SK-N-SH treated with all-trans-retinoic acid at 6 μM for 48 hours (cell line): ENCODE measurements at regions not wholly inside any gene's neighbourhood (a gene's known extent, or its start where the extent isn't known, plus 50 kb on each side); places are given as distances from the start of the nearest gene placed in this dataset.

Experiments
- ATAC-seq: fragments of 200-7000 bp; cut with Tn5 transposase; 3 replicates; pipeline ENCODE4 v1.9.1; 2020; ENCODE audit warnings: mild to moderate bottlenecking, moderate library complexity
- BACH2 ChIP-seq: fragments of 250-450 bp; sonication (Bioruptor Pico); IDR thresholded peaks from 2 replicates; pipeline ENCODE4 v1.9.0; 2021; ENCODE audit warnings: mild to moderate bottlenecking, borderline replicate concordance
- CSRNP3 ChIP-seq: fragments of 250-450 bp; sonication (Bioruptor Pico); IDR thresholded peaks from 2 replicates; pipeline ENCODE4 v1.5.1; 2021; ENCODE audit warnings: mild to moderate bottlenecking, moderate library complexity
- ESRRG ChIP-seq: fragments of 250-450 bp; sonication (Bioruptor Pico); IDR thresholded peaks from 2 replicates; pipeline ENCODE4 v1.6.1; 2021; ENCODE audit warnings: mild to moderate bottlenecking
- GLIS3 ChIP-seq: fragments of 250-450 bp; sonication (Bioruptor Pico); IDR thresholded peaks from 2 replicates; pipeline ENCODE4 v1.5.0; 2020; ENCODE audit warnings: mild to moderate bottlenecking, moderate library complexity
- OSR1 ChIP-seq: fragments of 250-450 bp; sonication (Bioruptor Pico); IDR thresholded peaks from 2 replicates; pipeline ENCODE4 v1.8.0; 2022; ENCODE audit warnings: moderate library complexity, mild to moderate bottlenecking, inconsistent platforms
- PATZ1 ChIP-seq: fragments of 250-450 bp; sonication (Bioruptor Pico); IDR thresholded peaks from 2 replicates; pipeline ENCODE4 v1.8.0; 2020; ENCODE audit warnings: mild to moderate bottlenecking, moderate library complexity, borderline replicate concordance
- PPARA ChIP-seq: fragments of 250-450 bp; sonication (Bioruptor Pico); IDR thresholded peaks from 2 replicates; pipeline ENCODE4 v1.5.0; 2020; ENCODE audit warnings: mild to moderate bottlenecking, borderline replicate concordance
- RARB ChIP-seq: fragments of 250-450 bp; sonication (Bioruptor Pico); IDR thresholded peaks from 2 replicates; pipeline ENCODE4 v1.8.0; 2021; ENCODE audit warnings: mild to moderate bottlenecking, moderate library complexity
- SNAI2 ChIP-seq: fragments of 250-450 bp; sonication (Bioruptor Pico); IDR thresholded peaks from 2 replicates; pipeline ENCODE4 v1.5.0; 2020; ENCODE audit warnings: mild to moderate bottlenecking, moderate library complexity
- TCF4 ChIP-seq: fragments of 250-450 bp; sonication (Bioruptor Pico); IDR thresholded peaks from 2 replicates; pipeline ENCODE4 v1.8.0; 2021; ENCODE audit warnings: mild to moderate bottlenecking, moderate library complexity, borderline replicate concordance
- TOX ChIP-seq: fragments of 250-450 bp; sonication (Bioruptor Pico); IDR thresholded peaks from 2 replicates; pipeline ENCODE4 v1.8.0; 2021; ENCODE audit warnings: mild to moderate bottlenecking, moderate library complexity, borderline replicate concordance
- ZC3H10 ChIP-seq: fragments of 250-450 bp; sonication (Bioruptor Pico); IDR thresholded peaks from 2 replicates; pipeline ENCODE4 v1.5.1; 2021; ENCODE audit warnings: mild to moderate bottlenecking, moderate library complexity
- ZFP30 ChIP-seq: fragments of 450-650 bp; formaldehyde crosslinking; IDR thresholded peaks from 2 replicates; pipeline ENCODE4 v1.5.0; 2022; ENCODE audit warnings: mild to moderate bottlenecking, moderate library complexity
- ZNF565 ChIP-seq: fragments of 450-650 bp; formaldehyde crosslinking; conservative IDR thresholded peaks from 2 replicates; pipeline ENCODE4 v1.5.0; 2020; ENCODE audit warnings: low read depth, mild to moderate bottlenecking, moderate library complexity
- ZNF70 ChIP-seq: fragments of 450-650 bp; formaldehyde crosslinking; IDR thresholded peaks from 2 replicates; pipeline ENCODE4 v1.5.0; 2020; ENCODE audit warnings: mild to moderate bottlenecking, moderate library complexity
- ZNF8 ChIP-seq: fragments of 450-650 bp; formaldehyde crosslinking; IDR thresholded peaks from 2 replicates; pipeline ENCODE4 v1.5.0; 2020; ENCODE audit warnings: mild to moderate bottlenecking, moderate library complexity
- TF ChIP-seq, protein P1 (sequence below): fragments of 250-450 bp; sonication (Bioruptor Pico); IDR thresholded peaks from 2 replicates; pipeline ENCODE4 v1.5.1; 2020; ENCODE audit warnings: low read depth, mild to moderate bottlenecking, moderate library complexity
- TF ChIP-seq, protein P2 (sequence below): fragments of 250-450 bp; sonication (Bioruptor Pico); IDR thresholded peaks from 2 replicates; pipeline ENCODE4 v1.8.0; 2021; ENCODE audit warnings: low read depth, mild to moderate bottlenecking, moderate library complexity, borderline replicate concordance
- TF ChIP-seq, protein P3 (sequence below): fragments of 250-450 bp; sonication (Bioruptor Pico); IDR thresholded peaks from 2 replicates; pipeline ENCODE4 v1.5.0; 2020; ENCODE audit warnings: mild to moderate bottlenecking, moderate library complexity

DNA sequence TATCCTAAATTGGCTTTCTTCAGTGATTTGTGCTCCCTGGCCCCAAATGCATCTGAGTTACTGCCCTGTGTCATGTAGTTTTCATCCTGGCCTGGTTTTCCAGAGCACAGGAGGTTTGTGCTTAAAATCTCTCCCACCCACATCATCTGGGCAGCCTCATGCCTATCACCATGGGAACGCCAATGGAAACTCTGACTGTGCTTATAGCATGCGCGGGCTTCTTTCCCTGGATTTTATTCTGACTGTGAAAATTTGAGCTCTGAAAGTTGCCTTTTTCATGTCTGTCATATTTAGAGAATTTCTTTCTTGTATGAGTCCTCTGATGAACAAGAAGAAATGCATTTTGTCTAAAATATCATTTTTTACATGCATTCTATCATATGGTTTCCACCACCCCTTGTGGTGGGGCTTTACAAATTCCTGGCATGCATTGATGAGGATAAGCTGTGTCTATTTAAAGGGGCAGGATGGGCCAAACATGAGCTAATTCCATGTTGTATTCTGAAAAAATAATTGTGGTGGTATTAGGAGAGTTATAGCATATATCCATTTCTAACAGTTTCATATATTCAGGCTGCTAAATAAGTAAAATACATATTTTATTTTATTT lies 55.1 kb downstream of the IRAG1 start (continued):
- TF ChIP-seq OSR1 (CRISPR knock-in tag): no peak
- TF ChIP-seq, protein P1, sequence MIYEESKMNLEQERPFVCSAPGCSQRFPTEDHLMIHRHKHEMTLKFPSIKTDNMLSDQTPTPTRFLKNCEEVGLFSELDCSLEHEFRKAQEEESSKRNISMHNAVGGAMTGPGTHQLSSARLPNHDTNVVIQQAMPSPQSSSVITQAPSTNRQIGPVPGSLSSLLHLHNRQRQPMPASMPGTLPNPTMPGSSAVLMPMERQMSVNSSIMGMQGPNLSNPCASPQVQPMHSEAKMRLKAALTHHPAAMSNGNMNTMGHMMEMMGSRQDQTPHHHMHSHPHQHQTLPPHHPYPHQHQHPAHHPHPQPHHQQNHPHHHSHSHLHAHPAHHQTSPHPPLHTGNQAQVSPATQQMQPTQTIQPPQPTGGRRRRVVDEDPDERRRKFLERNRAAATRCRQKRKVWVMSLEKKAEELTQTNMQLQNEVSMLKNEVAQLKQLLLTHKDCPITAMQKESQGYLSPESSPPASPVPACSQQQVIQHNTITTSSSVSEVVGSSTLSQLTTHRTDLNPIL: no peak
- TF ChIP-seq SNAI2 (CRISPR knock-in tag): no peak
- no peak for TF ChIP-seq ZNF8 (CRISPR knock-in tag)

- TF ChIP-seq, protein P2, sequence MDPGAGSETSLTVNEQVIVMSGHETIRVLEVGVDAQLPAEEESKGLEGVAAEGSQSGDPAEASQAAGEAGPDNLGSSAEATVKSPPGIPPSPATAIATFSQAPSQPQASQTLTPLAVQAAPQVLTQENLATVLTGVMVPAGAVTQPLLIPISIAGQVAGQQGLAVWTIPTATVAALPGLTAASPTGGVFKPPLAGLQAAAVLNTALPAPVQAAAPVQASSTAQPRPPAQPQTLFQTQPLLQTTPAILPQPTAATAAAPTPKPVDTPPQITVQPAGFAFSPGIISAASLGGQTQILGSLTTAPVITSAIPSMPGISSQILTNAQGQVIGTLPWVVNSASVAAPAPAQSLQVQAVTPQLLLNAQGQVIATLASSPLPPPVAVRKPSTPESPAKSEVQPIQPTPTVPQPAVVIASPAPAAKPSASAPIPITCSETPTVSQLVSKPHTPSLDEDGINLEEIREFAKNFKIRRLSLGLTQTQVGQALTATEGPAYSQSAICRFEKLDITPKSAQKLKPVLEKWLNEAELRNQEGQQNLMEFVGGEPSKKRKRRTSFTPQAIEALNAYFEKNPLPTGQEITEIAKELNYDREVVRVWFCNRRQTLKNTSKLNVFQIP: no peak
- no peak for TF ChIP-seq ESRRG (CRISPR knock-in tag)
- TF ChIP-seq PPARA: no peak
- TF ChIP-seq ZNF70: no peak
- TF ChIP-seq CSRNP3 (CRISPR knock-in tag): no peak
- no peak for TF ChIP-seq GLIS3 (CRISPR knock-in tag)
- TF ChIP-seq ZNF565 (CRISPR knock-in tag): no peak
- TF ChIP-seq BACH2 (CRISPR knock-in tag): no peak
- TF ChIP-seq, protein P1: no peak
- no peak for TF ChIP-seq ZC3H10 (CRISPR knock-in tag)
- TF ChIP-seq TOX: no peak
- TF ChIP-seq RARB (CRISPR knock-in tag): no peak
- TF ChIP-seq TCF4 (CRISPR knock-in tag): no peak
- no peak for TF ChIP-seq SNAI2 (CRISPR knock-in tag)
- TF ChIP-seq, protein P3, sequence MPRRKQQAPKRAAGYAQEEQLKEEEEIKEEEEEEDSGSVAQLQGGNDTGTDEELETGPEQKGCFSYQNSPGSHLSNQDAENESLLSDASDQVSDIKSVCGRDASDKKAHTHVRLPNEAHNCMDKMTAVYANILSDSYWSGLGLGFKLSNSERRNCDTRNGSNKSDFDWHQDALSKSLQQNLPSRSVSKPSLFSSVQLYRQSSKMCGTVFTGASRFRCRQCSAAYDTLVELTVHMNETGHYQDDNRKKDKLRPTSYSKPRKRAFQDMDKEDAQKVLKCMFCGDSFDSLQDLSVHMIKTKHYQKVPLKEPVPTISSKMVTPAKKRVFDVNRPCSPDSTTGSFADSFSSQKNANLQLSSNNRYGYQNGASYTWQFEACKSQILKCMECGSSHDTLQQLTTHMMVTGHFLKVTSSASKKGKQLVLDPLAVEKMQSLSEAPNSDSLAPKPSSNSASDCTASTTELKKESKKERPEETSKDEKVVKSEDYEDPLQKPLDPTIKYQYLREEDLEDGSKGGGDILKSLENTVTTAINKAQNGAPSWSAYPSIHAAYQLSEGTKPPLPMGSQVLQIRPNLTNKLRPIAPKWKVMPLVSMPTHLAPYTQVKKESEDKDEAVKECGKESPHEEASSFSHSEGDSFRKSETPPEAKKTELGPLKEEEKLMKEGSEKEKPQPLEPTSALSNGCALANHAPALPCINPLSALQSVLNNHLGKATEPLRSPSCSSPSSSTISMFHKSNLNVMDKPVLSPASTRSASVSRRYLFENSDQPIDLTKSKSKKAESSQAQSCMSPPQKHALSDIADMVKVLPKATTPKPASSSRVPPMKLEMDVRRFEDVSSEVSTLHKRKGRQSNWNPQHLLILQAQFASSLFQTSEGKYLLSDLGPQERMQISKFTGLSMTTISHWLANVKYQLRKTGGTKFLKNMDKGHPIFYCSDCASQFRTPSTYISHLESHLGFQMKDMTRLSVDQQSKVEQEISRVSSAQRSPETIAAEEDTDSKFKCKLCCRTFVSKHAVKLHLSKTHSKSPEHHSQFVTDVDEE (CRISPR knock-in tag): no peak
- TF ChIP-seq ZFP30 (CRISPR knock-in tag): no peak
- TF ChIP-seq, all 23 proteins: peak for 0
Observed at GRCh38 chr11:10637731-10638151, 55.8 kb downstream of the IRAG1 start.

DNA sequence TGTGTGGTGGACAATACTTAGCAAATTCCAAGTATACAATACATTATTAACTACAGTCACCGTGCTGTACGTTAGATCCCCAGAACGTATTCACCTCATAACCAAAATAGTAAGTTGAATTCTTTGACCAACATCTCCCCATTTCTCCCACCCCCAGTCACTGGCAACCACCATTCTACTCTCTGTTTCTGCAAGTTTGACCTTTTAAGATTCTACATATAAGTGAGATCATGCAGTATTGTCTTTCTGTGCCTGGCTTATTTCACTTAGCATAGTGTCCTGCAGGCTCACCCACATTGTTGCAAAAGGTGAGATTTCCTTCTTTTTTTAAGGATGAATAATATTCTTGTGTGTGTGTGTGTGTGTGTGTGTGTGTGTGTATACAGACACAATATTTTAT lies 59.1 kb downstream of the IRAG1 start:
- TF ChIP-seq, protein P3 (CRISPR knock-in tag): no peak
- TF ChIP-seq PPARA (no peak), PATZ1 (no peak)
- ATAC-seq: no peak

More at GRCh38 chr11:10637731-10638151, 55.8 kb downstream of the IRAG1 start:
- ATAC-seq: no peak
